HepG2 (cell line): ENCODE measurements at regions not wholly inside any gene's neighbourhood (a gene's known extent, or its start where the extent isn't known, plus 50 kb on each side); places are given as distances from the start of the nearest gene placed in this dataset.

Experiments
- ATAC-seq: fragments of 200-7000 bp; cut with Tn5 transposase; 3 replicates; pipeline ENCODE4 v1.9.1; 2020; ENCODE audit warnings: mild to moderate bottlenecking, moderate library complexity
- BruUV-seq: library from RNA; stranded (reverse); fragments of 400-500 nt; replicated peaks from 2 replicates; lab custom pipeline; 2021; lab: Mats Ljungman, UMichigan
- CTCF ChIA-PET: fragments of 300-600 bp; formaldehyde crosslinking; extraction: SDS; loops from one replicate; lab custom pipeline; 2021; ENCODE audit warnings: low total read pairs, inconsistent platforms, low intra/inter-chr PET ratio; lab: Yijun Ruan, JAX
- POLR2A ChIA-PET: fragments of 350-600 bp; sonication (Branson Sonifier 250); formaldehyde crosslinking; loops from one replicate; lab custom pipeline; 2020; ENCODE audit warnings: antibody characterized with exemption, inconsistent platforms; lab: Yijun Ruan, JAX
- DNase-seq: peaks from one replicate; pipeline ENCODE4 v3.0.0-alpha.2; 2015; ENCODE audit warnings: low spot score
- FAIRE-seq: peaks from 3 replicates; lab custom pipeline; 2011; peaks lifted over from hg19 to GRCh38; lab: Jason Lieb, UNC
- H2AFZ ChIP-seq: one replicate; pipeline ENCODE4 v1.6.1; 2011; ENCODE audit warnings: low read length, inconsistent platforms
- H3K27ac ChIP-seq: fragments of 300-600 bp; 3 replicates; pipeline ENCODE4 v1.8.0; 2011; ENCODE audit warnings: mixed run types, mild to moderate bottlenecking, mixed read lengths, low read length, inconsistent platforms; ENCODE audit not compliant: insufficient read depth; ENCODE audit errors: extremely low read length
- H3K27me3 ChIP-seq, 2 experiments: fragments of 200-600 bp in 1 of 2; 2 replicates in 1 of 2; 3 replicates in 1 of 2; pipeline versions ENCODE4 v1.6.0 to v1.8.0; 2011; ENCODE audit warnings: low read length in 2 of 2, mild to moderate bottlenecking in 2 of 2, moderate library complexity in 2 of 2, inconsistent platforms in 1 of 2; ENCODE audit not compliant: insufficient read depth in 2 of 2, control insufficient read depth in 1 of 2
- H3K36me3 ChIP-seq, 2 experiments: fragments of 200-600 bp in 1 of 2; replicated peaks in 1 of 2; 2 replicates in 1 of 2; 3 replicates in 1 of 2; pipeline versions ENCODE4 v1.5.1 to v1.8.0; 2011; ENCODE audit warnings: low read length in 2 of 2, inconsistent platforms in 1 of 2; ENCODE audit not compliant: insufficient read depth in 2 of 2, control insufficient read depth in 1 of 2
- H3K4me1 ChIP-seq: 2 replicates; pipeline ENCODE4 v1.5.1; 2012; ENCODE audit warnings: low read length, inconsistent platforms; ENCODE audit not compliant: insufficient read depth
- H3K4me2 ChIP-seq: 2 replicates; pipeline ENCODE4 v1.6.0; 2011; ENCODE audit warnings: low read depth, low read length, inconsistent platforms
- H3K4me3 ChIP-seq, 3 experiments: fragments of 200-600 bp in 1 of 3; sonication (generic), shearing (Covaris generic) in 1 of 3; replicated peaks in 1 of 3; 2 replicates each; pipeline ENCODE4 v1.5.1; 2011 to 2016; ENCODE audit warnings: low read length in 3 of 3, inconsistent platforms in 2 of 3, low read depth in 2 of 3, mild to moderate bottlenecking in 2 of 3, control low read depth in 1 of 3, mixed read lengths in 1 of 3; ENCODE audit not compliant: insufficient read depth in 1 of 3
- H3K79me2 ChIP-seq: one replicate; pipeline ENCODE4 v1.6.1; 2011; ENCODE audit warnings: low read length, inconsistent platforms; ENCODE audit not compliant: insufficient read depth
- H3K9ac ChIP-seq: 2 replicates; pipeline ENCODE4 v1.6.0; 2011; ENCODE audit warnings: mild to moderate bottlenecking, low read depth, low read length, inconsistent platforms; ENCODE audit not compliant: insufficient read depth
- H3K9me3 ChIP-seq: 2 replicates; pipeline ENCODE4 v1.5.1; 2012; ENCODE audit warnings: mild to moderate bottlenecking, low read length
- H4K20me1 ChIP-seq: 2 replicates; pipeline ENCODE4 v1.6.0; 2011; ENCODE audit warnings: inconsistent platforms, mild to moderate bottlenecking, low read length, moderate library complexity; ENCODE audit not compliant: insufficient read depth
- EEA1 ChIP-seq: sonication (generic); formaldehyde crosslinking; IDR thresholded peaks from 2 replicates; pipeline ENCODE4 v1.5.1; 2020; ENCODE audit warnings: mild to moderate bottlenecking, missing genetic modification reagents, borderline replicate concordance
- GPBP1L1 ChIP-seq: sonication (generic); formaldehyde crosslinking; IDR thresholded peaks from 2 replicates; pipeline ENCODE4 v1.5.0; 2020; ENCODE audit warnings: mild to moderate bottlenecking, missing genetic modification reagents
- THAP8 ChIP-seq: sonication (generic); formaldehyde crosslinking; IDR thresholded peaks from 2 replicates; pipeline ENCODE4 v1.5.1; 2020; ENCODE audit warnings: missing genetic modification reagents, mild to moderate bottlenecking, borderline replicate concordance
- U2AF1 ChIP-seq: fragments of 200-400 bp; formaldehyde crosslinking; optimal IDR thresholded peaks from 2 replicates; pipeline ENCODE3; 2017; ENCODE audit warnings: mild to moderate bottlenecking, low read depth, low read length
- ZNF251 ChIP-seq: sonication (generic); formaldehyde crosslinking; IDR thresholded peaks from 2 replicates; pipeline ENCODE4 v1.9.0; 2021; ENCODE audit warnings: mild to moderate bottlenecking, missing genetic modification reagents
- ZNF281 ChIP-seq: sonication (generic); formaldehyde crosslinking; IDR thresholded peaks from 2 replicates; pipeline ENCODE4 v1.4.0; 2020; ENCODE audit warnings: missing genetic modification reagents, borderline replicate concordance
- ZNF512 ChIP-seq: sonication (generic); formaldehyde crosslinking; IDR thresholded peaks from 2 replicates; pipeline ENCODE4 v1.4.0; 2020; ENCODE audit warnings: mild to moderate bottlenecking, missing genetic modification reagents
- ZNF547 ChIP-seq: sonication (generic); formaldehyde crosslinking; IDR thresholded peaks from 2 replicates; pipeline ENCODE4 v1.5.1; 2020; ENCODE audit warnings: mild to moderate bottlenecking, missing genetic modification reagents
- WGBS: methylation state at CpG from one replicate; pipeline ENCODE4 v1.1.6; 2017; ENCODE audit warnings: low lambda C conversion rate; 5-methylcytosine and 5-hydroxymethylcytosine counted together
- in situ Hi-C: cut with HindIII; loops from 2 replicates; pipeline ENCODE4 v1.10.0; 2017; ENCODE audit warnings: low pct_unique_long_range_greater_than_20kb; ENCODE audit not compliant: extremely low pct_ligation_motif_present
- intact Hi-C: fragments of 100-400 bp; cut with micrococcal nuclease; formaldehyde crosslinking; loops from one replicate; pipeline ENCODE4 v1.10.0; 2022; ENCODE audit not compliant: unreplicated experiment

GRCh38 chr5:2192496-2192895 lies 309.8 kb upstream of the IRX4 start:
- no peaks in the 10 kb centered on the region for H3K36me3 ChIP-seq
- H2AFZ ChIP-seq, result no peak overlapping the region
- intact Hi-C loops, result no loop called here
- H3K9me3 ChIP-seq, result peaks cover 9% of the 10 kb centered on the region; the same call in 1 of the 2 replicates
- TF ChIP-seq ZNF547 (no peak), GPBP1L1 (CRISPR knock-in tag) (no peak), EEA1 (CRISPR knock-in tag) (no peak), ZNF512 (no peak), ZNF251 (CRISPR knock-in tag) (no peak)
- H3K79me2 ChIP-seq, result no peaks in the 10 kb centered on the region
- no peak overlapping the region for H3K27ac ChIP-seq
- no peak overlapping the region for H3K4me2 ChIP-seq
- in situ Hi-C loops, result no loop called here
- DNase-seq, result no peak
- 0% methylated on average over 2 of the region's 8 CpGs for WGBS
- peaks cover 0 to 14% of the 10 kb centered on the region in 2 experiments; a peak in 3 of 5 replicates for H3K27me3 ChIP-seq
- ATAC-seq, result no peak
- ChIA-PET CTCF (no interaction called here), POLR2A (no interaction called here)
- no peaks in the 10 kb centered on the region for H4K20me1 ChIP-seq
- FAIRE-seq, result no peak
- no peaks in the 10 kb centered on the region for H3K4me1 ChIP-seq
- BruUV-seq, result no TSS peak
- H3K9ac ChIP-seq, result no peak overlapping the region
- no peak overlapping the region for H3K4me3 ChIP-seq

GRCh38 chr5:2191972-2192371 lies 309.2 kb upstream of the IRX4 start:
- no peak overlapping the region for H3K4me2 ChIP-seq
- ATAC-seq (no peak), FAIRE-seq (no peak), DNase-seq (no peak)
- no peaks in the 10 kb centered on the region for H3K79me2 ChIP-seq
- CTCF ChIA-PET, result no interaction called here
- H2AFZ ChIP-seq, result no peak overlapping the region
- no peak overlapping the region for H3K27ac ChIP-seq
- in situ Hi-C loops, result no loop called here
- intact Hi-C loops, result no loop called here
- peaks cover 9% of the 10 kb centered on the region; the same call in 1 of the 2 replicates for H3K9me3 ChIP-seq
- no peak overlapping the region for H3K4me3 ChIP-seq
- POLR2A ChIA-PET, result no interaction called here
- TF ChIP-seq ZNF281 (CRISPR knock-in tag), result no peak
- TF ChIP-seq THAP8 (CRISPR knock-in tag), result no peak
- TF ChIP-seq U2AF1, result no peak
- H3K27me3 ChIP-seq, result peaks cover 0 to 14% of the 10 kb centered on the region in 2 experiments; a peak in 3 of 5 replicates
- H3K9ac ChIP-seq, result no peak overlapping the region
- H3K36me3 ChIP-seq, result no peaks in the 10 kb centered on the region
- no peaks in the 10 kb centered on the region for H4K20me1 ChIP-seq
- WGBS, result 20% methylated on average over 4 of the region's 6 CpGs
- no peaks in the 10 kb centered on the region for H3K4me1 ChIP-seq
- no TSS peak for BruUV-seq
